H1 (cell line): ENCODE measurements at regions not wholly inside any gene's neighbourhood (a gene's known extent, or its start where the extent isn't known, plus 50 kb on each side); places are given as distances from the start of the nearest gene placed in this dataset.

ENCODE experiments used
- CTCF ChIA-PET: fragments of 300-600 bp; sonication (Branson Sonifier 250); formaldehyde crosslinking; loops from one replicate; lab custom pipeline; 2021; ENCODE audit not compliant: partially characterized antibody; lab: Charles Lee
- POLR2A ChIA-PET: fragments of 300-600 bp; sonication (Branson Sonifier 250); formaldehyde crosslinking; loops from one replicate; lab custom pipeline; 2021; ENCODE audit warnings: inconsistent platforms; ENCODE audit not compliant: partially characterized antibody; lab: Charles Lee
- DNase-seq, 2 experiments: peaks; one replicate each; pipeline versions ENCODE4 v3.0.0 to v3.0.0-alpha.2; 2010 to 2022; ENCODE audit warnings: low spot score in 2 of 2, low read depth in 1 of 2, mixed read lengths in 1 of 2
- FAIRE-seq: peaks from 2 replicates; lab custom pipeline; 2011; peaks lifted over from hg19 to GRCh38; lab: Jason Lieb, UNC
- H2AFZ ChIP-seq: 2 replicates; pipeline ENCODE4 v1.8.1; 2012; ENCODE audit warnings: low read length, inconsistent platforms
- H2AK5ac ChIP-seq: 2 replicates; pipeline ENCODE4 v1.6.1; 2013; ENCODE audit warnings: low read depth, low read length
- H2BK120ac ChIP-seq: replicated peaks from 2 replicates; pipeline ENCODE3; 2013; ENCODE audit warnings: low read depth, low read length, inconsistent platforms
- H2BK12ac ChIP-seq: 2 replicates; pipeline ENCODE4 v1.6.1; 2013; ENCODE audit warnings: low read depth, low read length
- H2BK15ac ChIP-seq: 2 replicates; pipeline ENCODE4 v1.6.1; 2013; ENCODE audit warnings: low read length
- H2BK20ac ChIP-seq: 2 replicates; pipeline ENCODE4 v1.6.1; 2013; ENCODE audit warnings: low read length
- H2BK5ac ChIP-seq: 2 replicates; pipeline ENCODE4 v1.6.1; 2013; ENCODE audit warnings: low read depth, low read length
- H3K14ac ChIP-seq: 2 replicates; pipeline ENCODE4 v1.6.1; 2013; ENCODE audit warnings: inconsistent platforms; ENCODE audit not compliant: insufficient read length
- H3K18ac ChIP-seq: 2 replicates; pipeline ENCODE4 v1.6.1; 2013; ENCODE audit warnings: low read length; ENCODE audit errors: extremely low read depth
- H3K23ac ChIP-seq: 2 replicates; pipeline ENCODE4 v1.6.1; 2013; ENCODE audit warnings: inconsistent platforms; ENCODE audit not compliant: insufficient read length
- H3K23me2 ChIP-seq: 2 replicates; pipeline ENCODE4 v1.6.1; 2013; ENCODE audit warnings: low read depth, low read length
- H3K27ac ChIP-seq: 2 replicates; pipeline ENCODE4 v1.6.1; 2011; ENCODE audit warnings: low read depth, low read length, inconsistent platforms
- H3K27me3 ChIP-seq, 4 experiments: replicated peaks in 1 of 4; 1 replicate in 1 of 4; 2 replicates in 3 of 4; pipeline versions ENCODE4 v1.6.1 to v1.8.1; 2011 to 2013; ENCODE audit warnings: low read length in 3 of 4, mild to moderate bottlenecking in 3 of 4, inconsistent platforms in 2 of 4, mixed read lengths in 2 of 4, moderate library complexity in 1 of 4; ENCODE audit not compliant: control insufficient read depth in 3 of 4, insufficient read depth in 3 of 4; ENCODE audit errors: extremely low read depth in 1 of 4
- H3K36me3 ChIP-seq, 4 experiments: 2 replicates each; pipeline versions ENCODE4 v1.6.1 to v1.8.1; 2011 to 2013; ENCODE audit warnings: mild to moderate bottlenecking in 4 of 4, low read length in 3 of 4, moderate library complexity in 2 of 4, control low read depth in 1 of 4, inconsistent platforms in 1 of 4; ENCODE audit not compliant: insufficient read depth in 4 of 4, control insufficient read depth in 2 of 4
- H3K4ac ChIP-seq: replicated peaks from 2 replicates; pipeline ENCODE3; 2013; ENCODE audit warnings: low read length, low read depth, mixed read lengths, inconsistent platforms; ENCODE audit not compliant: insufficient read length
- H3K4me1 ChIP-seq, 4 experiments: replicated peaks in 1 of 4; 1 replicate in 1 of 4; 2 replicates in 3 of 4; pipeline versions ENCODE4 v1.6.1 to v1.8.1; 2011 to 2013; ENCODE audit warnings: low read length in 3 of 4, inconsistent platforms in 2 of 4, mixed read lengths in 1 of 4; ENCODE audit not compliant: insufficient read depth in 4 of 4, control insufficient read depth in 3 of 4
- H3K4me2 ChIP-seq, 2 experiments: 2 replicates each; pipeline versions ENCODE4 v1.6.1 to v1.8.1; 2011 to 2013; ENCODE audit warnings: low read depth in 2 of 2, low read length in 2 of 2, control low read depth in 1 of 2, inconsistent platforms in 1 of 2, mild to moderate bottlenecking in 1 of 2; ENCODE audit not compliant: insufficient read depth in 1 of 2
- H3K4me3 ChIP-seq, 4 experiments: fragments of 200-600, 300-600 bp in 1 of 4; sonication (generic), shearing (Covaris generic), sonication (Bioruptor Twin) in 1 of 4; 2 replicates each; pipeline versions ENCODE4 v1.5.1 to v1.8.1; 2011 to 2016; ENCODE audit warnings: low read length in 4 of 4, low read depth in 3 of 4, control low read depth in 2 of 4, inconsistent platforms in 2 of 4, mild to moderate bottlenecking in 2 of 4, mixed read lengths in 1 of 4, moderate library complexity in 1 of 4; ENCODE audit not compliant: insufficient read depth in 2 of 4; ENCODE audit errors: extremely low read depth in 1 of 4
- H3K56ac ChIP-seq: replicated peaks from 2 replicates; pipeline ENCODE3; 2013; ENCODE audit warnings: low read depth, mild to moderate bottlenecking, mixed read lengths, low read length, inconsistent platforms; ENCODE audit not compliant: insufficient read length
- H3K79me1 ChIP-seq: 2 replicates; pipeline ENCODE4 v1.6.1; 2013; ENCODE audit warnings: low read depth, low read length, control low read depth
- H3K79me2 ChIP-seq, 2 experiments: 2 replicates each; pipeline versions ENCODE4 v1.6.1 to v1.8.1; 2012 to 2013; ENCODE audit warnings: low read length in 2 of 2, mild to moderate bottlenecking in 2 of 2, inconsistent platforms in 1 of 2; ENCODE audit not compliant: insufficient read depth in 2 of 2, control insufficient read depth in 1 of 2
- H3K9ac ChIP-seq, 4 experiments: replicated peaks in 1 of 4; 1 replicate in 1 of 4; 2 replicates in 3 of 4; pipeline versions ENCODE4 v1.6.1 to v1.8.1; 2011 to 2013; ENCODE audit warnings: low read depth in 3 of 4, low read length in 3 of 4, control low read depth in 2 of 4, mild to moderate bottlenecking in 2 of 4, moderate library complexity in 2 of 4, inconsistent platforms in 1 of 4; ENCODE audit errors: extremely low read depth in 1 of 4
- H3K9me3 ChIP-seq, 2 experiments: 2 replicates each; pipeline versions ENCODE4 v1.6.1 to v1.8.1; 2012 to 2013; ENCODE audit warnings: mild to moderate bottlenecking in 2 of 2, moderate library complexity in 2 of 2, control low read depth in 1 of 2, inconsistent platforms in 1 of 2, low read depth in 1 of 2, low read length in 1 of 2, mixed read lengths in 1 of 2; ENCODE audit not compliant: insufficient read depth in 2 of 2
- H4K20me1 ChIP-seq, 2 experiments: replicated peaks in 1 of 2; 2 replicates each; pipeline versions ENCODE3 to v1.8.1; 2011 to 2013; ENCODE audit warnings: inconsistent platforms in 2 of 2, low read length in 2 of 2, mild to moderate bottlenecking in 1 of 2; ENCODE audit not compliant: insufficient read depth in 2 of 2, control insufficient read depth in 1 of 2
- H4K5ac ChIP-seq: 2 replicates; pipeline ENCODE4 v1.6.1; 2013; ENCODE audit warnings: low read length, low read depth, mixed read lengths, inconsistent platforms; ENCODE audit not compliant: insufficient read length
- H4K8ac ChIP-seq: 2 replicates; pipeline ENCODE4 v1.8.0; 2013; ENCODE audit warnings: mild to moderate bottlenecking, moderate library complexity, low read length, inconsistent platforms; ENCODE audit not compliant: insufficient read depth; ENCODE audit errors: extremely low read depth
- H4K91ac ChIP-seq: replicated peaks from 2 replicates; pipeline ENCODE3; 2013; ENCODE audit warnings: low read length, mixed read lengths, inconsistent platforms; ENCODE audit not compliant: insufficient read length
- ASH2L ChIP-seq: fragments of 200-600, 300-600 bp; sonication (generic); IDR thresholded peaks from one replicate; pipeline ENCODE4 v1.7.1; 2017; ENCODE audit warnings: low read length
- ATF2 ChIP-seq: IDR thresholded peaks from 2 replicates; pipeline ENCODE4 v1.6.1; 2012; ENCODE audit warnings: low read length, inconsistent platforms
- CBX5 ChIP-seq: fragments of 300-800, 300-1000 bp; sonication (generic); IDR thresholded peaks from 2 replicates; pipeline ENCODE4 v1.7.1; 2016; ENCODE audit warnings: antibody characterized with exemption, low read length, low read depth
- CTBP2 ChIP-seq: IDR thresholded peaks from 2 replicates; pipeline ENCODE4 v1.7.0; 2011; ENCODE audit warnings: borderline replicate concordance, mild to moderate bottlenecking, moderate library complexity, mixed read lengths, low read length; ENCODE audit not compliant: insufficient read depth, insufficient read length
- EP300 ChIP-seq, 2 experiments: IDR thresholded peaks; 1 replicate in 1 of 2; 2 replicates in 1 of 2; pipeline ENCODE4 v1.6.1; 2011 to 2012; ENCODE audit warnings: low read depth in 2 of 2, low read length in 2 of 2, mild to moderate bottlenecking in 2 of 2, borderline replicate concordance in 1 of 2, inconsistent platforms in 1 of 2, moderate library complexity in 1 of 2
- GTF2F1 ChIP-seq: IDR thresholded peaks from 2 replicates; pipeline ENCODE4 v1.6.1; 2012; ENCODE audit warnings: low read depth, low read length, improper control_type of control experiment, borderline replicate concordance
- HDAC6 ChIP-seq: IDR thresholded peaks from one replicate; pipeline ENCODE4 v1.7.1; 2012; ENCODE audit warnings: low read depth, mild to moderate bottlenecking, inconsistent platforms, low read length, moderate library complexity
- KDM1A ChIP-seq: fragments of 200-600, 300-600 bp; sonication (generic); IDR thresholded peaks from 2 replicates; pipeline ENCODE4 v1.7.1; 2016; ENCODE audit warnings: mild to moderate bottlenecking, low read length, borderline replicate concordance
- PHF8 ChIP-seq: fragments of 200-600 bp; sonication (generic); conservative IDR thresholded peaks from 2 replicates; pipeline ENCODE4 v1.7.1; 2012; ENCODE audit warnings: low read depth, mild to moderate bottlenecking, inconsistent platforms, low read length, moderate library complexity
- RXRA ChIP-seq: IDR thresholded peaks from 2 replicates; pipeline ENCODE4 v1.6.1; 2011; ENCODE audit warnings: low read depth, mild to moderate bottlenecking, low read length, moderate library complexity; ENCODE audit not compliant: insufficient read depth
- SIRT6 ChIP-seq: IDR thresholded peaks from one replicate; pipeline ENCODE4 v1.7.1; 2012; ENCODE audit warnings: low read length, inconsistent platforms
- SIX5 ChIP-seq: IDR thresholded peaks from 2 replicates; pipeline ENCODE4 v1.6.1; 2011; ENCODE audit warnings: mild to moderate bottlenecking, low read depth, low read length
- SRF ChIP-seq: IDR thresholded peaks from 2 replicates; pipeline ENCODE4 v1.6.1; 2011; ENCODE audit warnings: mild to moderate bottlenecking, low read depth, low read length, moderate library complexity
- TAF1 ChIP-seq: IDR thresholded peaks from 2 replicates; pipeline ENCODE4 v1.6.1; 2011; ENCODE audit warnings: mild to moderate bottlenecking, low read depth, low read length
- WGBS, 2 experiments: shearing (Covaris generic) in 1 of 2; methylation state at CpG; one replicate each; pipeline versions ENCODE4 v1.1.6 to v1.1.7; 2013 to 2015; ENCODE audit warnings: low lambda C conversion rate in 2 of 2, mixed read lengths in 2 of 2, inconsistent platforms in 1 of 2, low coverage in 1 of 2, missing lambda C conversion rate in 1 of 2; ENCODE audit not compliant: insufficient replicate concordance in 2 of 2, insufficient coverage in 1 of 2, insufficient read length in 1 of 2; ENCODE audit errors: extremely low coverage in 1 of 2, missing lambda C conversion rate in 1 of 2; 5-methylcytosine and 5-hydroxymethylcytosine counted together

DNA sequence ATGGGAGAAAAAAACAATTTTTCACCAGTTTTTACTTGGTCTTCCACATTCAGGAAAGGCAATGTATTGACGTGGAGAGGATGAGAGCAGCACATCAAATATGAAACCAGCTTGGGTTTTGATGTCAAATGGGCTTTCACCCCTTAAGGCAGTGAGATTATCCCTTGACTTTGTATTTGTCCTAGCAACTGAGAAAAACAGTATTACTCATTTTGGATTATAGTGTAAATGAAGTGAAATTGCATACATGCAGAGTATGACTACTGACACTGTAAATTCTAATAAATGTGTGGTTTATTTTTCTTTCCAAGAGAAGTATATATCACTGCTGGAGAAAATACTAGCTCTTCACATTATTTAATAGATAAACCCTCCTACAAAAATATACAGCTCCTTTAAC is 863.6 kb upstream of the IGFBP7 start:
- no peak overlapping the region for H3K27ac ChIP-seq
- H4K8ac ChIP-seq = no peak overlapping the region
- no peak overlapping the region for H2BK5ac ChIP-seq
- no peaks in the 10 kb centered on the region for H3K23me2 ChIP-seq
- no peaks in the 10 kb centered on the region for H3K79me1 ChIP-seq
- TF ChIP-seq RXRA (no peak), CTBP2 (no peak), HDAC6 (no peak), EP300 (IDR thresholded peaks at IDR 0.05; ENCODE audit: borderline replicate concordance in 1 of 2, low read depth in 2 of 2, low read length in 2 of 2) (no peak), ATF2 (no peak), SRF (no peak), TAF1 (no peak), ASH2L (no peak), SIX5 (no peak), PHF8 (no peak), SIRT6 (no peak), GTF2F1 (no peak), CBX5 (no peak), KDM1A (no peak)
- H3K9ac ChIP-seq = no peak overlapping the region
- no peak overlapping the region for H2AK5ac ChIP-seq
- FAIRE-seq (no peak), DNase-seq (no peak)
- H3K4me3 ChIP-seq = no peak overlapping the region
- no peaks in the 10 kb centered on the region for H3K36me3 ChIP-seq
- no peak overlapping the region for H3K14ac ChIP-seq
- H3K23ac ChIP-seq = no peak overlapping the region
- 88% methylated on average over 1 of the region's 1 CpG; no CpG with 5 or more reads in 1 of the 2 experiments for WGBS, 2 experiments
- H2AFZ ChIP-seq = no peak overlapping the region
- POLR2A ChIA-PET = no interaction called here
- H2BK15ac ChIP-seq = no peak overlapping the region
- H3K18ac ChIP-seq = no peak overlapping the region
- no peak overlapping the region for H2BK120ac ChIP-seq
- H2BK12ac ChIP-seq = no peak overlapping the region
- no peaks in the 10 kb centered on the region for H4K20me1 ChIP-seq
- no peaks in the 10 kb centered on the region for H3K9me3 ChIP-seq
- no peak overlapping the region for H4K91ac ChIP-seq
- CTCF ChIA-PET = interaction anchor here (1.4 kb wide), 1 partner anchor 784 kb away, joined by 3 read pairs; no protein-coding TSS in a partner anchor
- H3K56ac ChIP-seq = no peak overlapping the region
- no peak overlapping the region for H2BK20ac ChIP-seq
- no peaks in the 10 kb centered on the region for H3K27me3 ChIP-seq
- H3K4me2 ChIP-seq = no peak overlapping the region
- H3K4me1 ChIP-seq = no peaks in the 10 kb centered on the region
- no peak overlapping the region for H3K4ac ChIP-seq
- H3K79me2 ChIP-seq = no peaks in the 10 kb centered on the region
- H4K5ac ChIP-seq = no peak overlapping the region
